Pons (tissue), 1 donor: ENCODE measurements at regions not wholly inside any gene's neighbourhood (a gene's known extent, or its start where the extent isn't known, plus 50 kb on each side); places are given as distances from the start of the nearest gene placed in this dataset.

Source experiments
- DNase-seq: peaks from one replicate; pipeline ENCODE4 v3.0.0-alpha.2; 2016; ENCODE audit warnings: low spot score

DNA sequence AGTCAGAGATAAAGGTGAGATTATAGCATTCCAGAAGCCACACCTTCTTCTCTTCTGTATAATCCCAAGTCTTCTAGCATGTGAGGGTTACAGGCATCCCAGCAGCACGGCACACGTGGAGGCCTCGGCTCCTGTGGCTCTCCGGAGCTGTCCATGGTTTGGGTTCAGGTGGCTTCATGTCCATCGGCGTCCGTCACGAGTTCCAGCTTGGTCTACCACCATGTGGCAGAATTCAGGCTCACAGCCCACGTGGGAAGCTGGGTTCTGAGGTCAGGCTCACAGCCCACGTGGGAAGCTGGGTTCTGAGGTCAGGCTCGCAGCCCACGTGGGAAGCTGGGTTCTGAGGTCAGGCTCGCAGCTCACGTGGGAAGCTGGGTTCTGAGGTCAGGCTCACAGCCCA lies 378.3 kb upstream of the SALL3 start:
- no peak for DNase-seq

- no peak for DNase-seq
These were observed 377.7 kb upstream of the SALL3 start for GRCh38 chr18:78601923-78602322.

DNA sequence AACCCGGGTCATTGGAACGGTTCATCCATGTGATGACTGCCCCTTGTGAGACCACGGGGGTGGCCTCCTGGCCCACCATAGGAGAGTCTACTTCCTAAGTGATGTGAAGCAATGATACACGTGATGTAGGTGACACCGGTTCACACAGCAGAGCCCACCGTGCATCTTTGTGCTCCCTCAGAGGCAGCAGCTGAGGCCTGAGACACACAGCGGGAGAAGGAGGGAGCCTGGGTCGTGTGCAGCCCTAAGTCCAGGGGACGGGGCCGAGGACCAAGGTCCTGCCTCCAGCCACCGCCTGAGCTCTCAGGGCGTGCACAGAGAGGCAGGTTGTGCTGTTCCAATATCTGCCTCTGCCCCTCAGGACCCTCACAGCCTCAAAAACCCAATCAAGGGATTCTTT lies 377.2 kb upstream of the SALL3 start:
- DNase-seq, result no peak

DNA sequence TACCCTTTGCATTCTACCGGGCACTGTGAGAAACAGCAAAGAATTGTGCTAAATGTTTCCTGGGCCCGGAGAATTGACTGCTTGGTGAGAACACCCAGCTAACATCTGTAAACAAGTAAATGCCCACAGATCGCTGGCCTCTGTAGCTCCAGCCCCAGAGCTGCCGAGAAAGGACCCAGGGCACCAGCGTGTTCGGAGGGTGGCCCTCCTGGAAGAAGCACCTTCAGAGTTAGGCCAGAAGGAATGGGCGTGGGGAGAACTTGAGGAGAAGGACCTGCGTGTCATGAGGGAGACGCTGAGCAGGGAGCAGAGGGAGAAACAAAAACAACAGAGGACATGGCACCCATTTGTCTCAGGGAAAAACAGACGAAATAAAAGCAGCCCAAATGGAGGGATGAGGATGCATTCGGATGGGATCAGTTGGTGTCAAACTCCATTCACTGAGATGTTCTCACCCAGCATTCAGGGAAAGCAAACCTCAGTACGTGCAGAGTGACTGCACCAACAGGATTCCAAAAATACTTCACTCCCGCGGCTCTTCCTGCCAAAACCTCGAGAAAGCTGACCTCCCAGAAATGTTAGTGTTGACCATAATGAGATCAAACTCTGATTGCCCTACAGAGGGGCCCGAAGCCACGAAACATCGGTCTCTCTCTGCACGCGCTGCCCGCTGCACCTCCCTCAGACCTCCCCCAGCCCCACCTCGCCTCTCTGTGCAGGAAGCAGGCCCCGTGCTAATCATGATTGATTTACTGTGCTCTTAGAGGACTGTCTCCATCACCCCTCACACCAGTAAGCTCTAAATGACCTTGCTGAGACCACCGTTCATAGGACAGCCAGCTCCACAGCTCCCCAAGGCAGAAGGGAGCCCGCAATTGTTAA lies 376.3 kb upstream of the SALL3 start:
- no peak for DNase-seq

DNA sequence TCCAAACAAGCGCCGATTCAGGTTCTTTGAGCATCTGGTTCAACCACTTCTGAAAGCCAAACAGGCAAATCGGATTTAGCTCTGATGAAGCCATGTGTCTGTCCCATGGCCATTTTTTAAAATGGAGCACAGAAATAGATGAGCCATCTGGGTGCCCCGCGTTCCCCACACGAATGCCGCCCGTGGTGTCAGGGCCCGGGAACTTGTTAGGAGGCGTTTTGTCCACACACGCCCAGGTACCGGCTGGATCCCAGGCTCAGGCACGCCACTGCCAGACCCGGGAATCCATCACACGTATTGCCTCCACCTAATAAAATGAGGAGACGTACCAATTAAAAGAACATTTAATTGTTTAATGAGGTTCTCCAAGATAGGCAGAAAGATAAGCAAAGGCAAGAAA lies 374.4 kb upstream of the SALL3 start:
- DNase-seq, result no peak

DNA sequence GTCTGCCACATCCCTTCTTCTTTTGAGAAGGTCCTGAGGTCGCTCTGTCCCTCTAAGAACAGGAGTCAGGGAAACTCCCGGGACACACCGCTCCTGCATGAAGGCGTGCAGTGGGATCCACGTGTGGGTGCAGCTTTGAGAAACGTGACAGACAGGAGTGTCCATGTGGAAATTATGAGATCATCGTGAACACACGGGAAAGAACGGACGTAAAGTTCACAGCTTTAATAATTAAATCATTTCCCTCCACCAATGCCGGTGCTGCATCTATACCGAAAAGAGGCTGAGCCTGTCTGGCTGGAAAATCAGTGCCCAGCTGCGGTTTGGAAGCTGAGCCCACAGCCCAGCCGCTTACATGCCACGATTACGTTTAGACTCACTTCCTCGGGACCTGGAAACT lies 372.4 kb upstream of the SALL3 start:
- DNase-seq, result no peak

DNA sequence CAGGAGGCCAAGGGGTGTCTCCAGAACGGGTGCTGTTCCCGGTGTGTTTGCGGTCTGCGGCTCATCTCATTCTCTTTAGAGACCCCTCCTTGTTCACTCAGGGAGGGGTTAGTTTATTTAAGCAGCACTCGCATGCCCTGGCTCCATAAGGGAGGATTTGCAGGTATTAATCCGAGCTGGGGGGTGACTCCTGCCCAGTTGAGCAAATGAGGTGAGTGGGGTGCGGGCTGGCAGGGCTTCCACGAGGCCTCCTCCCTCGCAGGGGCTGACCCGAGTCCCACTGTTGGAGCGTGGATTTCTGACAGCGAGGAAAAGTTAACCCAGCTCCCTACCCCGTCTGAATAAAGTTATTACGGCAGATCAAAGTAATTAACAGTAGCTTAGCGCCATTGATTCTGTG lies 371.8 kb upstream of the SALL3 start:
- no peak for DNase-seq

- no peak for DNase-seq
These were observed 369.4 kb upstream of the SALL3 start for GRCh38 chr18:78610179-78610578.

DNA sequence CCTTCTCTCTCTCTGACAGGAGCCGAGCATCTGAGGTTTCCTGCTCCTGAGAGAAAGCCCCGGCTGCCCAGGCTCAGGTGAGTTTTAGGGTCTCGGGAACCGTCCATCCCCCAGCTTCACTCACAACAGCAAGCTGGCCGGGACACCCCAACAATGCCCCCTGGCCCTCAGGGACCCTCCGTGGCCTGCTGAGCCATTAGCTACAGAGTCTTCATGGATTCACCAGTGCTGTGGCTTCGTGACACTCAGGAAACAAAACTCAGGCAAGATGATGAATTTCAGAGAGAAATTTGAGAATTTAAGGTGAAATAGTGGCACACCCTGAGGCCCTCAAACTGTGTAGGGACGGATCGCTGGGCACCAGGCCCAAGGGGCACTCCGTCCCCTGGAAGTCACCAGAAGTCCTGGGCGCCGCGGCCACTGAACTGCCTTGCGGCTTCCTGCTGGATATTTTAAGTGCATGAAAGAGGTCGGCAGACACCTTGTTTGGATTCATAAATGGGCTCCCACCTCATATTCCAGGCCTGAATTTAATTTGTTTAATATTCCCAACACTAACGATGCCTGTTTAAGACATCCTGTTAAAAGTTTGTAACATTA lies 368.3 kb upstream of the SALL3 start:
- no peak for DNase-seq

DNA sequence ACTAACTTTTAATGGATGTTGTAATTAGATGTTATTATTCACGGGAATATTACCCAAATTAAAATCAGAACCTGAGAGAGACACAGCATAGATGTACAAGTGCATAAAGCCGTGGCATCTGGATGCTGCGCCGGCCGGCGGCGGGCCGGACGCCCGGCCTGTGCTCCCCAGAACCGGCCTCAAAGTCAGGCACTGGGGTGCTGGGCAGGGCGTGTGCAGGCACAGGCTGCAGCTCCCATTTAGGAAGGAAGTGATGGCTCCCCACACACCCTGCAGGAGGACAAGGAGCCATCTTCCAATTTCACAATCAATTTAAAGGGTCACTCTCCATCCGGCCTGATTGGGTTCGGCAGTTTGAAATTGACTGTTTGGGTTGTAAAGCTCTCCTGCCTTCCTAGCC lies 367.7 kb upstream of the SALL3 start:
- no peak for DNase-seq

GRCh38 chr18:78612318-78612717 lies 367.3 kb upstream of the SALL3 start:
- no peak for DNase-seq

DNA sequence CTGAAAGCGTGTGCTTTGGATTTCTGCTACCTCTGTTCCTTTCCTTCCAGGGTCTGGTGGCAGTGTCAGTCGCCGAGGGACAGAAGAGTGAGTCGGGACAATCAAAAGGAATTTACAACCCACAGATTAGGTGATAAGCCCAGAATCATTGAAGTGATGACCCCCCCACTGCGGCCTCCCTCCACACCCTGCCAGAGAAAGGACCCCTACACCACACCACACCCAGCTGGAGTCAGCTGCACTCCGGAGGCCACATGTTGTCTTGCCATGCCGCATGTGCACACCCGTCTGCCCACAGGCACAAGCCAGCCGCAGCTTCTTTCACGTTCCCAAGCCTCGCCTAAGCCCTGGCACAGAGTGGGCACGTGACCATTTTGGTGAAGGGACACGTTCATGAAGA lies 366.8 kb upstream of the SALL3 start:
- no peak for DNase-seq

GRCh38 chr18:78618726-78619125 lies 360.9 kb upstream of the SALL3 start:
- DNase-seq, result no peak

- DNase-seq, result no peak
These were observed 359.8 kb upstream of the SALL3 start for GRCh38 chr18:78619854-78620253.

DNA sequence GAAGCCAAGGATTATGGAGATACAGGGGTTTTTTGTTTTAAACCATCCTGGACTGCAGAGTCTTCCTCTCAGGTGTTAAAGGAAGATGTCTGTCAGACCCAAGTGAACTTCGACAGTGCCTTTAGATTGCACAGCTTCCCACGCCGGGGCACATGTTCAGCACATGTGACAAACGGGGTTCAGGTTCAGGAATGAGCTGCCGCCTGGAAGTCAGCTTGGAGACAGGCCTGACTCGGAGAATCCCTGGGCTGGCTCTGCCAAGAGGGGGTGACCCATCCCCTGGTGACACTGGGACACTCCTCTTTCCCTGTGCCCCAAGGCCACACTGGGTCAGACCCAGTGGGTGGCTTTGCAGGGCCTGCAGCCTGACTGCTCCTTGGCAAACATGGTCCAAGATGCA lies 359.3 kb upstream of the SALL3 start:
- DNase-seq, result no peak

GRCh38 chr18:78621141-78621755 lies 358.4 kb upstream of the SALL3 start:
- no peak for DNase-seq

- DNase-seq, result no peak
These were observed 357.2 kb upstream of the SALL3 start for GRCh38 chr18:78622251-78622906.

GRCh38 chr18:78622907-78623541 lies 356.6 kb upstream of the SALL3 start:
- no peak for DNase-seq

DNA sequence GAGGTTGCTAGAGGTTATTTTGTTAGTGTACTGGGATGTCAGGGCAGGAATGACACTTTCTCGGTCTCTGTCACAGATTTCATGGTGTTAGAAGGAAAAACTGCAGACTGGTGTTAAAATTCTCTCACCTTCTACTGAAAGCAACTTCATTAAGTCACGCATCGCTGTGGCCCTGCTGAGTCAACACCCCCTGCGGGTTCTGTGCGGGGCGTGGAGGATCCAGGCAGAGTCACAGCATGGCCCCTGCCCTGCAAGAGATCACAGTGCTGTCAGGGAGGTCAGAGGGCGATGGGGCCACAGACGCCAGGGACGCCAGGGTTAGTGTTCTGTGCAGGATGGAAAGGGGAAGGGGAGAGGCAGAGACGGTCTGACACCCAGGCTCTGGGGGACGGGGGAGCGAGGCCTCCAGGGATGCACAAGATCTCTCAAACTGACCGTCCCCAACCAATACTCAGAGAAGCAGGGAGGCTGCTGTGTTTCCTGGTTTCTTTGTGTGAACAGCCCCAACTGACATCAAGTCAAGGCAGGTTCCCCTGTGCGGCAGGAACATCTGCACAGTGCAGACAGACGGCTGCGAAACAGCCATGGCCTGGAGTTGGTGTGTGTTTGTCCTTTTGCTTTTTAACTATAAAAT lies 354.9 kb upstream of the SALL3 start:
- no peak for DNase-seq

GRCh38 chr18:78625847-78626246 lies 353.8 kb upstream of the SALL3 start:
- peak; percentile 21 for DNase-seq

DNA sequence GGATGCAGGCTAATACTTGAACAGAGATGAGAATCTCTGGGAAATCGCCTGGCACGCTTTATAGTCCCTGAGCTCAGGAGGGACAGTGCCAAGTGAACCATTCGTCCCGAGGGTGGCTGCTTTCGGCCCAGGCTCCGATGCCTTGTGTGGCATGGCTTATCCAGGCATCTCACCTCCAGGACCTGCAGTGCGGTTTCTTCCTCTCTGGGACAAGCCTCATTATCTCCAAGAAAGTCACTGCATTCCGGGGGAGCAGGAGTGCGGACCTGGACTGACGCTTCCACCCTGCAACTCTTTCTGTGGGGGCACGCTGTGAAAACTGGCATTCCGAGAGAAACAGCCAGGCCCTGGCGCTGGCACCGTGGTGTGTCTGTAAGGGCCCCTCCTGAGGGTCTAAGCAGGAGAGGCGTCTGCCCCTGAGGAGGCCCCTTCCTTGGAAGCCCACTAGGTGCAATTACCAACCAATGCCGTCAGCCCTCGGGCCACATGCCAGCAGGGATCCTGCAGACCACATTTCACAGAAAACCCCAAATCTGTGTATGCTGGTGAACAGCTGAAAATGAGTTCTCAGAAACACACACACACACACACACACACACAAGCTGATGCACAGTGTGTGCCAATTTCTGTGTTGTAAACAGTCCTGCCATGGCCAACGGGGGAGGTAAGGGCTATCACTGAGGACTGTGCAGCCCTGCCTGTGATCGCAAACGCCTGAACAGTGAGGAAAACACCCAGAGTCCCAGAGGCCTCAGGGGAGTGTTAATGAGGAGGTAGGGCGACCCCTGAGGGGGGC lies 351.9 kb upstream of the SALL3 start:
- DNase-seq, result no peak
